Kidney (tissue), 13 donors: ENCODE measurements at regions not wholly inside any gene's neighbourhood (a gene's known extent, or its start where the extent isn't known, plus 50 kb on each side); places are given as distances from the start of the nearest gene placed in this dataset.

Experiments used
- DNase-seq, 5 donors: peaks; one replicate each; pipeline ENCODE4 v3.0.0-alpha.2; 2013 to 2020
- FAIRE-seq: peaks from 2 replicates; lab custom pipeline; 2012; peaks lifted over from hg19 to GRCh38; lab: Jason Lieb, UNC
- H3K27ac ChIP-seq, 2 donors: one replicate each; pipeline ENCODE4 v1.7.0; 2013; ENCODE audit warnings: low read depth in 2 of 2, low read length in 2 of 2, inconsistent platforms in 1 of 2
- H3K27me3 ChIP-seq: one replicate; pipeline ENCODE4 v1.7.1; 2013; ENCODE audit warnings: low read length, inconsistent platforms; ENCODE audit not compliant: control insufficient read depth, insufficient read depth
- H3K36me3 ChIP-seq, 3 donors: one replicate each; pipeline versions ENCODE4 v1.7.0 to v1.7.1; 2013; ENCODE audit warnings: low read length in 3 of 3, control low read depth in 1 of 3, inconsistent platforms in 1 of 3; ENCODE audit not compliant: insufficient read depth in 3 of 3, control insufficient read depth in 2 of 3
- H3K4me1 ChIP-seq, 3 donors: one replicate each; pipeline versions ENCODE4 v1.7.0 to v1.7.1; 2013; ENCODE audit warnings: low read length in 3 of 3, inconsistent platforms in 1 of 3, low read depth in 1 of 3; ENCODE audit not compliant: control insufficient read depth in 2 of 3, insufficient read depth in 2 of 3
- H3K4me3 ChIP-seq, 3 donors: one replicate each; pipeline versions ENCODE4 v1.7.0 to v1.8.1; 2013; ENCODE audit warnings: low read length in 3 of 3, control low read depth in 1 of 3, inconsistent platforms in 1 of 3
- H3K9ac ChIP-seq, 3 donors: one replicate each; pipeline versions ENCODE4 v1.7.0 to v1.7.1; 2013; ENCODE audit warnings: low read length in 3 of 3, control low read depth in 1 of 3, inconsistent platforms in 1 of 3
- H3K9me3 ChIP-seq, 3 donors: one replicate each; pipeline versions ENCODE4 v1.7.0 to v1.7.1; 2013; ENCODE audit warnings: low read length in 3 of 3, control low read depth in 1 of 3, inconsistent platforms in 1 of 3; ENCODE audit not compliant: control insufficient read depth in 2 of 3, insufficient read depth in 1 of 3
- intact Hi-C: fragments of 100-400 bp; cut with DNase I; formaldehyde crosslinking; loops from one replicate; pipeline ENCODE4 v1.11.1; 2022
- TF ChIP-seq, protein P1 (sequence below): IDR thresholded peaks from 3 replicates; pipeline ENCODE4 v1.5.1; 2012; ENCODE audit warnings: mild to moderate bottlenecking, moderate library complexity, borderline replicate concordance; ENCODE audit not compliant: insufficient read depth; ENCODE audit errors: extremely low read depth
- donor health status: control.
- donor health status: control.
- donor health status: control.
- donor health status: control.
- donor health status: control.
- donor health status: DM: yes; HTN: yes; CAD: no.
- donor health status: Normal renal cell carcinoma (clear cell type).

DNA sequence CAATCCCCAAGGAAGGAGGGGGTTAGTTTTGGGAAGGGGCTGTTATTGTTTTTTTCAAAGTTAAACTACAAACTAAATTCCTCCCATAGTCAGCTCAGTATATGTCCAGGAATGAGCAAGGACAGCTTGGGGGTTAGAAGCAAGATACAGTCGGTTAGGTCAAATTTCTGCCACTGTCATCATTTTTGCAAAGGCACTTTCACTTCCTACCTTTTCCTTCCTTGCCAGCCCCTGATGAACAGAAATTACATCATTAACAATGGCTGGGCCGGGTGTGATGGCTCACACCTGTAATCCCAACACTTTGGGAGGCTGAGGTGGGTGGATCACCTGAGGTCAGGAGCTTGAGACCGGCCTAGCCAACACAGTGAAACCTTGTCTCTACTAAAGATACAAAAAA is 51.5 kb upstream of the HRH2 start:
- FAIRE-seq, result no peak
- Histone ChIP-seq H3K27ac (no peak overlapping the region), H3K36me3 (no peaks in the 10 kb centered on the region), H3K27me3 (no peaks in the 10 kb centered on the region), H3K4me3 (no peak overlapping the region), H3K9me3 (no peaks in the 10 kb centered on the region), H3K4me1 (peaks cover 0 to 5% (median 3%) of the 10 kb centered on the region in 3 donors), H3K9ac (no peak overlapping the region)
- no peak for DNase-seq
- TF ChIP-seq, protein P1, sequence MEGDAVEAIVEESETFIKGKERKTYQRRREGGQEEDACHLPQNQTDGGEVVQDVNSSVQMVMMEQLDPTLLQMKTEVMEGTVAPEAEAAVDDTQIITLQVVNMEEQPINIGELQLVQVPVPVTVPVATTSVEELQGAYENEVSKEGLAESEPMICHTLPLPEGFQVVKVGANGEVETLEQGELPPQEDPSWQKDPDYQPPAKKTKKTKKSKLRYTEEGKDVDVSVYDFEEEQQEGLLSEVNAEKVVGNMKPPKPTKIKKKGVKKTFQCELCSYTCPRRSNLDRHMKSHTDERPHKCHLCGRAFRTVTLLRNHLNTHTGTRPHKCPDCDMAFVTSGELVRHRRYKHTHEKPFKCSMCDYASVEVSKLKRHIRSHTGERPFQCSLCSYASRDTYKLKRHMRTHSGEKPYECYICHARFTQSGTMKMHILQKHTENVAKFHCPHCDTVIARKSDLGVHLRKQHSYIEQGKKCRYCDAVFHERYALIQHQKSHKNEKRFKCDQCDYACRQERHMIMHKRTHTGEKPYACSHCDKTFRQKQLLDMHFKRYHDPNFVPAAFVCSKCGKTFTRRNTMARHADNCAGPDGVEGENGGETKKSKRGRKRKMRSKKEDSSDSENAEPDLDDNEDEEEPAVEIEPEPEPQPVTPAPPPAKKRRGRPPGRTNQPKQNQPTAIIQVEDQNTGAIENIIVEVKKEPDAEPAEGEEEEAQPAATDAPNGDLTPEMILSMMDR, result no peak
- intact Hi-C loops, result no loop called here
